Fibroblast of lung (primary cell): ENCODE measurements at regions not wholly inside any gene's neighbourhood (a gene's known extent, or its start where the extent isn't known, plus 50 kb on each side); places are given as distances from the start of the nearest gene placed in this dataset.

Experiments
- DNase-seq, 2 donors: peaks; one replicate each; pipeline versions ENCODE4 v3.0.0 to v3.0.0-alpha.2; 2010; ENCODE audit warnings: low read depth in 2 of 2
- H2AFZ ChIP-seq: 2 replicates; pipeline ENCODE4 v1.5.1; 2012; ENCODE audit warnings: low read length, control low read depth, inconsistent platforms
- H3K27ac ChIP-seq: 2 replicates; pipeline ENCODE4 v1.5.1; 2011; ENCODE audit warnings: low read length, control low read depth; ENCODE audit not compliant: insufficient read depth
- H3K27me3 ChIP-seq: 2 replicates; pipeline ENCODE4 v1.5.1; 2011; ENCODE audit warnings: mild to moderate bottlenecking, low read length; ENCODE audit not compliant: control insufficient read depth, insufficient read depth
- H3K36me3 ChIP-seq: 2 replicates; pipeline ENCODE4 v1.5.1; 2011; ENCODE audit warnings: low read length; ENCODE audit not compliant: control insufficient read depth, insufficient read depth
- H3K4me1 ChIP-seq: 2 replicates; pipeline ENCODE4 v1.5.1; 2011; ENCODE audit warnings: low read length; ENCODE audit not compliant: control insufficient read depth, insufficient read depth; ENCODE audit errors: extremely low read depth
- H3K4me2 ChIP-seq: 2 replicates; pipeline ENCODE4 v1.5.1; 2011; ENCODE audit warnings: low read length, control low read depth; ENCODE audit not compliant: insufficient read depth; ENCODE audit errors: extremely low read depth
- H3K4me3 ChIP-seq, 4 experiments: fragments of 200-600 bp in 1 of 4; sonication (generic) in 1 of 4; replicated peaks in 1 of 4; 2 replicates each; pipeline ENCODE4 v1.5.1; 2011 to 2016; ENCODE audit warnings: low read length in 4 of 4, low read depth in 3 of 4, mild to moderate bottlenecking in 3 of 4, control low read depth in 2 of 4, inconsistent platforms in 1 of 4, mixed read lengths in 1 of 4; ENCODE audit not compliant: insufficient read depth in 1 of 4; ENCODE audit errors: control extremely low read depth in 1 of 4
- H3K79me2 ChIP-seq: 2 replicates; pipeline ENCODE4 v1.5.1; 2012; ENCODE audit warnings: mild to moderate bottlenecking, low read length, inconsistent platforms; ENCODE audit not compliant: control insufficient read depth, insufficient read depth
- H3K9ac ChIP-seq: 2 replicates; pipeline ENCODE4 v1.5.1; 2011; ENCODE audit warnings: mild to moderate bottlenecking, low read length, control low read depth; ENCODE audit not compliant: insufficient read depth
- H3K9me3 ChIP-seq: 2 replicates; pipeline ENCODE4 v1.5.1; 2012; ENCODE audit warnings: low read depth, low read length; ENCODE audit not compliant: control insufficient read depth, insufficient read depth
- H4K20me1 ChIP-seq: 2 replicates; pipeline ENCODE4 v1.5.1; 2011; ENCODE audit warnings: low read length; ENCODE audit not compliant: control insufficient read depth, insufficient read depth; ENCODE audit errors: extremely low read depth
- EZH2 ChIP-seq: IDR thresholded peaks from 2 replicates; pipeline ENCODE4 v1.5.1; 2012; ENCODE audit warnings: low read length, control low read depth, mild to moderate bottlenecking; ENCODE audit errors: missing control alignments
- TF ChIP-seq, protein P1 (sequence below), 2 donors: IDR thresholded peaks in 1 of 2; conservative IDR thresholded peaks in 1 of 2; 1 replicate in 1 of 2; 2 replicates in 1 of 2; pipeline ENCODE4 v1.5.1; 2011 to 2012; ENCODE audit warnings: low read length in 2 of 2, control low read depth in 1 of 2, inconsistent platforms in 1 of 2, low read depth in 1 of 2, mild to moderate bottlenecking in 1 of 2

DNA sequence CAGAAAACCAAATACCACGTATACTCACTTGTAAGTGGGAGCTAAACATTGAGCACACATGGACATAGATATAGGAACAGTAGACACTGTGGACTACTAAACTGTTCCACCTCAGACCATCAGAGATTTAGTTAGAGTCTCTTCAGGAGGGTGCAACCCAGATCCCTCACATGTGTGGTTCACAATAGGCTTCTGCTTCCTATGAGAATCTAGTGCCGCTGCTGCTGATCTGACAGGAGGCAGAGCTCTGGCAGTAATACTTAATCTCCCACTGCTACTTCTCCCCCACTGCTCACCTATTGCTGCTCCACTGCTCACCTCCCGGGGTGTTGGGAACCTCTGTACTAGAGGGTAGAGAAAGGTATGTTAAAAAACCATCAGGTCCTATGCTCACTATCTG is 533.3 kb downstream of the NSUN3 start:
- DNase-seq: no peak
- H3K4me3 ChIP-seq: no peak overlapping the region
- TF ChIP-seq, protein P1, sequence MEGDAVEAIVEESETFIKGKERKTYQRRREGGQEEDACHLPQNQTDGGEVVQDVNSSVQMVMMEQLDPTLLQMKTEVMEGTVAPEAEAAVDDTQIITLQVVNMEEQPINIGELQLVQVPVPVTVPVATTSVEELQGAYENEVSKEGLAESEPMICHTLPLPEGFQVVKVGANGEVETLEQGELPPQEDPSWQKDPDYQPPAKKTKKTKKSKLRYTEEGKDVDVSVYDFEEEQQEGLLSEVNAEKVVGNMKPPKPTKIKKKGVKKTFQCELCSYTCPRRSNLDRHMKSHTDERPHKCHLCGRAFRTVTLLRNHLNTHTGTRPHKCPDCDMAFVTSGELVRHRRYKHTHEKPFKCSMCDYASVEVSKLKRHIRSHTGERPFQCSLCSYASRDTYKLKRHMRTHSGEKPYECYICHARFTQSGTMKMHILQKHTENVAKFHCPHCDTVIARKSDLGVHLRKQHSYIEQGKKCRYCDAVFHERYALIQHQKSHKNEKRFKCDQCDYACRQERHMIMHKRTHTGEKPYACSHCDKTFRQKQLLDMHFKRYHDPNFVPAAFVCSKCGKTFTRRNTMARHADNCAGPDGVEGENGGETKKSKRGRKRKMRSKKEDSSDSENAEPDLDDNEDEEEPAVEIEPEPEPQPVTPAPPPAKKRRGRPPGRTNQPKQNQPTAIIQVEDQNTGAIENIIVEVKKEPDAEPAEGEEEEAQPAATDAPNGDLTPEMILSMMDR (conservative IDR thresholded peaks at IDR 0.05 in 1 of 2, IDR thresholded peaks at IDR 0.05 in 1 of 2; ENCODE audit: low read depth in 1 of 2, low read length in 2 of 2): no peak
- no peak for TF ChIP-seq EZH2
- H3K27ac ChIP-seq: no peak overlapping the region
- no peaks in the 10 kb centered on the region for H4K20me1 ChIP-seq
- no peaks in the 10 kb centered on the region for H3K79me2 ChIP-seq
- no peaks in the 10 kb centered on the region for H3K36me3 ChIP-seq
- no peak overlapping the region for H3K9ac ChIP-seq
- no peak overlapping the region for H3K4me2 ChIP-seq
- no peaks in the 10 kb centered on the region for H3K27me3 ChIP-seq
- H2AFZ ChIP-seq: no peak overlapping the region
- H3K4me1 ChIP-seq: no peaks in the 10 kb centered on the region
- no peaks in the 10 kb centered on the region for H3K9me3 ChIP-seq

DNA sequence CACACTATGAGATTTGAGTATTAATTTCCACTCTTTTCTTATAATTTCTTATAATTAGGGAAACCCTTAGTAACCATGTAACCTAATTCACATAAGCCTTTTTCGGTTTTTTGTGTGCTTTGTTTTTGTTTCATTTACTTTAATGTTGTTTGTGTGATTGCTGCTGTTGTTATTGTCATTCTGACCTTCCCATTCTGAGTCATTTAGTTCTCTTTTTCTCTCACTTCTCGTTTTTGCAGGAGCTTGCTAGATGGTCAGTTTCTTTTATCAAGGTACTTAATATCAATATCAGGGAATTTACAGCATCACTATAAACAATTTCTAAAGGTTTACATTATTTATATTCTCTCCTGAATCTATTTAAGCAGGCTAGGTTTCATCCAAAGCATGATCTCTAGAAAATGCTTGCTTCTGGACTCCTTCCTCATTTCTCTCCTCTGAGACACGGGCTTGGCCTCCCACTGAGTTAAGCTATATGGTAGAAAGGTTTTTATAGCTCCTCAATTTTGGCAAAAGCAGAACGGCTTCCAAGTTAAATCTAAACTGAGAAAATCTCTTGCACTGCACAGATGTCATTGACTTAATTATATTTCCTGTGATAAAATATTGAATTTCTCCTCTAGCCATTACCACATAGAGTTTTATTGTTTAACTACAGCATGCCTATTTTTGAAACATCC is 534.2 kb downstream of the NSUN3 start:
- Histone ChIP-seq H3K4me2 (no peak overlapping the region), H3K36me3 (no peaks in the 10 kb centered on the region), H3K9ac (no peak overlapping the region), H3K27ac (no peak overlapping the region), H3K79me2 (no peaks in the 10 kb centered on the region), H4K20me1 (no peaks in the 10 kb centered on the region), H3K4me3 (no peak overlapping the region), H2AFZ (no peak overlapping the region), H3K4me1 (no peaks in the 10 kb centered on the region), H3K27me3 (no peaks in the 10 kb centered on the region), H3K9me3 (no peaks in the 10 kb centered on the region)
- DNase-seq: no peak
- TF ChIP-seq, protein P1 (conservative IDR thresholded peaks at IDR 0.05 in 1 of 2, IDR thresholded peaks at IDR 0.05 in 1 of 2; ENCODE audit: low read depth in 1 of 2, low read length in 2 of 2): no peak
- no peak for TF ChIP-seq EZH2

GRCh38 chr3:94607778-94608177 is 544.9 kb downstream of the NSUN3 start:
- H3K4me2 ChIP-seq: no peak overlapping the region
- H4K20me1 ChIP-seq: no peaks in the 10 kb centered on the region
- H3K4me3 ChIP-seq: no peak overlapping the region
- no peak for DNase-seq
- no peak overlapping the region for H2AFZ ChIP-seq
- no peak overlapping the region for H3K9ac ChIP-seq
- no peaks in the 10 kb centered on the region for H3K27me3 ChIP-seq
- H3K4me1 ChIP-seq: no peaks in the 10 kb centered on the region
- TF ChIP-seq, protein P1 (conservative IDR thresholded peaks at IDR 0.05 in 1 of 2, IDR thresholded peaks at IDR 0.05 in 1 of 2; ENCODE audit: low read depth in 1 of 2, low read length in 2 of 2): no peak
- no peak for TF ChIP-seq EZH2
- H3K36me3 ChIP-seq: no peaks in the 10 kb centered on the region
- no peaks in the 10 kb centered on the region for H3K9me3 ChIP-seq
- H3K27ac ChIP-seq: no peak overlapping the region
- H3K79me2 ChIP-seq: no peaks in the 10 kb centered on the region
